SK-N-SH treated with all-trans-retinoic acid at 6 μM for 48 hours (cell line): ENCODE measurements at regions not wholly inside any gene's neighbourhood (a gene's known extent, or its start where the extent isn't known, plus 50 kb on each side); places are given as distances from the start of the nearest gene placed in this dataset.

Experiments
- ATAC-seq: fragments of 200-7000 bp; cut with Tn5 transposase; 3 replicates; pipeline ENCODE4 v1.9.1; 2020; ENCODE audit warnings: mild to moderate bottlenecking, moderate library complexity
- ARNTL ChIP-seq: fragments of 450-650 bp; formaldehyde crosslinking; IDR thresholded peaks from 2 replicates; pipeline ENCODE4 v1.5.0; 2020; ENCODE audit warnings: low read depth, mild to moderate bottlenecking, moderate library complexity, borderline replicate concordance
- BACH2 ChIP-seq: fragments of 250-450 bp; sonication (Bioruptor Pico); IDR thresholded peaks from 2 replicates; pipeline ENCODE4 v1.9.0; 2021; ENCODE audit warnings: mild to moderate bottlenecking, borderline replicate concordance
- CREB5 ChIP-seq: fragments of 250-450 bp; sonication (Bioruptor Pico); IDR thresholded peaks from 2 replicates; pipeline ENCODE4 v1.5.1; 2020; ENCODE audit warnings: low read depth, mild to moderate bottlenecking, moderate library complexity
- CSDC2 ChIP-seq: fragments of 250-450 bp; sonication (Bioruptor Pico); IDR thresholded peaks from 2 replicates; pipeline ENCODE4 v1.5.0; 2020; ENCODE audit warnings: mild to moderate bottlenecking, moderate library complexity
- CSRNP3 ChIP-seq: fragments of 250-450 bp; sonication (Bioruptor Pico); IDR thresholded peaks from 2 replicates; pipeline ENCODE4 v1.5.1; 2021; ENCODE audit warnings: mild to moderate bottlenecking, moderate library complexity
- ESRRG ChIP-seq: fragments of 250-450 bp; sonication (Bioruptor Pico); IDR thresholded peaks from 2 replicates; pipeline ENCODE4 v1.6.1; 2021; ENCODE audit warnings: mild to moderate bottlenecking
- ISL1 ChIP-seq: fragments of 250-450 bp; sonication (Bioruptor Pico); IDR thresholded peaks from 2 replicates; pipeline ENCODE4 v2.1.2; 2022; ENCODE audit warnings: mild to moderate bottlenecking, moderate library complexity
- OSR1 ChIP-seq: fragments of 250-450 bp; sonication (Bioruptor Pico); IDR thresholded peaks from 2 replicates; pipeline ENCODE4 v1.8.0; 2022; ENCODE audit warnings: moderate library complexity, mild to moderate bottlenecking, inconsistent platforms
- PATZ1 ChIP-seq: fragments of 250-450 bp; sonication (Bioruptor Pico); IDR thresholded peaks from 2 replicates; pipeline ENCODE4 v1.8.0; 2020; ENCODE audit warnings: mild to moderate bottlenecking, moderate library complexity, borderline replicate concordance
- POU6F1 ChIP-seq: fragments of 250-450 bp; sonication (Bioruptor Pico); IDR thresholded peaks from 2 replicates; pipeline ENCODE4 v1.8.0; 2021; ENCODE audit warnings: low read depth, mild to moderate bottlenecking, moderate library complexity, borderline replicate concordance
- PPARA ChIP-seq: fragments of 250-450 bp; sonication (Bioruptor Pico); IDR thresholded peaks from 2 replicates; pipeline ENCODE4 v1.5.0; 2020; ENCODE audit warnings: mild to moderate bottlenecking, borderline replicate concordance
- RARB ChIP-seq: fragments of 250-450 bp; sonication (Bioruptor Pico); IDR thresholded peaks from 2 replicates; pipeline ENCODE4 v1.8.0; 2021; ENCODE audit warnings: mild to moderate bottlenecking, moderate library complexity
- SNAI2 ChIP-seq: fragments of 250-450 bp; sonication (Bioruptor Pico); IDR thresholded peaks from 2 replicates; pipeline ENCODE4 v1.5.0; 2020; ENCODE audit warnings: mild to moderate bottlenecking, moderate library complexity
- TCF4 ChIP-seq: fragments of 250-450 bp; sonication (Bioruptor Pico); IDR thresholded peaks from 2 replicates; pipeline ENCODE4 v1.8.0; 2021; ENCODE audit warnings: mild to moderate bottlenecking, moderate library complexity, borderline replicate concordance
- TOX ChIP-seq: fragments of 250-450 bp; sonication (Bioruptor Pico); IDR thresholded peaks from 2 replicates; pipeline ENCODE4 v1.8.0; 2021; ENCODE audit warnings: mild to moderate bottlenecking, moderate library complexity, borderline replicate concordance
- TSHZ2 ChIP-seq: fragments of 250-450 bp; sonication (Bioruptor Pico); IDR thresholded peaks from 2 replicates; pipeline ENCODE4 v1.5.0; 2020; ENCODE audit warnings: mild to moderate bottlenecking, moderate library complexity
- ZC3H10 ChIP-seq: fragments of 250-450 bp; sonication (Bioruptor Pico); IDR thresholded peaks from 2 replicates; pipeline ENCODE4 v1.5.1; 2021; ENCODE audit warnings: mild to moderate bottlenecking, moderate library complexity
- ZFP3 ChIP-seq: fragments of 250-450 bp; sonication (Bioruptor Pico); IDR thresholded peaks from 2 replicates; pipeline ENCODE4 v1.5.0; 2020; ENCODE audit warnings: mild to moderate bottlenecking, moderate library complexity
- ZFP30 ChIP-seq: fragments of 450-650 bp; formaldehyde crosslinking; IDR thresholded peaks from 2 replicates; pipeline ENCODE4 v1.5.0; 2022; ENCODE audit warnings: mild to moderate bottlenecking, moderate library complexity
- ZNF565 ChIP-seq: fragments of 450-650 bp; formaldehyde crosslinking; conservative IDR thresholded peaks from 2 replicates; pipeline ENCODE4 v1.5.0; 2020; ENCODE audit warnings: low read depth, mild to moderate bottlenecking, moderate library complexity
- ZNF70 ChIP-seq: fragments of 450-650 bp; formaldehyde crosslinking; IDR thresholded peaks from 2 replicates; pipeline ENCODE4 v1.5.0; 2020; ENCODE audit warnings: mild to moderate bottlenecking, moderate library complexity
- ZNF8 ChIP-seq: fragments of 450-650 bp; formaldehyde crosslinking; IDR thresholded peaks from 2 replicates; pipeline ENCODE4 v1.5.0; 2020; ENCODE audit warnings: mild to moderate bottlenecking, moderate library complexity

GRCh38 chr18:21168880-21169279 is 57.3 kb upstream of the ROCK1 start:
- TF ChIP-seq CSDC2 (CRISPR knock-in tag): no peak
- no peak for TF ChIP-seq CSRNP3 (CRISPR knock-in tag)
- no peak for TF ChIP-seq BACH2 (CRISPR knock-in tag)
- no peak for TF ChIP-seq ZFP3 (CRISPR knock-in tag)
- TF ChIP-seq TSHZ2 (CRISPR knock-in tag): no peak
- TF ChIP-seq PATZ1 (CRISPR knock-in tag): no peak
- TF ChIP-seq PPARA (CRISPR knock-in tag): no peak
- no peak for TF ChIP-seq RARB (CRISPR knock-in tag)
- no peak for TF ChIP-seq TOX
- TF ChIP-seq ISL1: no peak
- TF ChIP-seq ARNTL (CRISPR knock-in tag): no peak
- no peak for TF ChIP-seq ZNF565 (CRISPR knock-in tag)
- no peak for TF ChIP-seq ZFP30 (CRISPR knock-in tag)
- TF ChIP-seq OSR1 (CRISPR knock-in tag): no peak
- no peak for TF ChIP-seq ESRRG (CRISPR knock-in tag)
- no peak for TF ChIP-seq TCF4
- no peak for TF ChIP-seq ZNF70
- TF ChIP-seq POU6F1 (CRISPR knock-in tag): no peak
- no peak for TF ChIP-seq ZC3H10 (CRISPR knock-in tag)
- no peak for TF ChIP-seq CREB5

GRCh38 chr18:21177822-21178221 is 64.2 kb upstream of the GREB1L start:
- ATAC-seq: no peak
- TF ChIP-seq ZNF70 (no peak), ISL1 (no peak), RARB (CRISPR knock-in tag) (no peak), ZNF565 (CRISPR knock-in tag) (no peak), SNAI2 (CRISPR knock-in tag) (no peak), BACH2 (CRISPR knock-in tag) (no peak), PATZ1 (CRISPR knock-in tag) (no peak), CREB5 (no peak), ZC3H10 (CRISPR knock-in tag) (no peak), ZNF8 (CRISPR knock-in tag) (no peak), TCF4 (no peak), POU6F1 (CRISPR knock-in tag) (no peak), TOX (no peak), ZFP30 (CRISPR knock-in tag) (no peak)

More at GRCh38 chr18:21168880-21169279, 57.3 kb upstream of the ROCK1 start:
- no peak for ATAC-seq
